ENCODE measurements at regions not wholly inside any gene's neighbourhood (a gene's known extent, or its start where the extent isn't known, plus 50 kb on each side); places are given as distances from the start of the nearest gene placed in this dataset.

DNA sequence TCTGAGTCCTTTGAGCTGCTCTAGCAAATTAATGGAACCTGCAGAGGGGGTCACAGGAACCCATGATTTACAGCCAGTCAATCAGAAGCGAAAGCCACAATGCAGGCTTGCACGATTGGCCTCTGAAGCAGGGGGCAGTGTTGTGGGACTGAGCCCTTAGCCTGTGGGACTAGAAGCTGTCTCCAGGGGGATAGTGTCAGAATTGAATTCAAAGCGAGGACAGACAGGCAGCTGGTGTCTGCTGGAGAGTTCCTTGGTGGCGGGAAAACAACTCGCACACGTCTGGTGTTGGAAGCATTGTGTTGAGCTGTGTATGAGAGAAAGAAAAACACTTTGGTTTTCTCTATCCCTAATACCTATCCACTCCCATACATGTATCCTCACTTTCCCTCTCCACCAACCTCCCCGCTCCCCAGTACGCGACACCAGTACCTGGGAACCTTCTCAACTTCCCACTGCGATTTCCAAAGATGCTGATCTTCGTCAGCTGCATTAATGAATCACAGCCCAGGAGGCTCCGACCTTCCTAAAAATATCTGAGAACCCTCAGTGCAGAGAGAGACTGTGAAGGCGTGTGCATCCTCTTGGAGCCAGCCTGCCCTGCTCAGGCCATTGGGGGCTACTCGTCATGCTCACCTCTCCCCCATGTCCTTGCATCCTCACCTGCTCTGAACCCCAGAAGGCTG lies 88.2 kb downstream of the HS1BP3 start:
- no peak for DNase-seq

DNA sequence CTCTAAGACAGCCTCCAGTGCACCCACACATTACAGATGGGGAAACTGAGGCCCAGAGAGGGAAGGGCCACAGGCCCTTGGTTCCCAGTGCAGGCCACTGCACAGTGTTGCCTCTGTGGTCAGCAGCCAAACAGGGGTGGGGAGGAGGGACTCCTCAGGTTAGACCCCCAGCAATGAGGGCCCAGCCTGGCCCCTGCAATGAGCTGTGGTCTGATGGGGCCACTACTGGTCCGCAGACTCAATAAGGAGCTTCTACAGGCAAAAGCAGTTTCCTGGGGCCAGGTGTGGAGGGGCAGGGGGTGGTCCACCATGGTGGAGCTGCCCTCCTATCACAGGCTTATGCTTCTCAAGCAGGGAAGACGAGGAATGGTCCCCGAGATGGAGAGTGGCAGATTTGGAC lies 87.6 kb downstream of the HS1BP3 start:
- no peak for DNase-seq

GRCh38 chr2:20563833-20564232 lies 87.1 kb downstream of the HS1BP3 start:
- no peak for DNase-seq

DNA sequence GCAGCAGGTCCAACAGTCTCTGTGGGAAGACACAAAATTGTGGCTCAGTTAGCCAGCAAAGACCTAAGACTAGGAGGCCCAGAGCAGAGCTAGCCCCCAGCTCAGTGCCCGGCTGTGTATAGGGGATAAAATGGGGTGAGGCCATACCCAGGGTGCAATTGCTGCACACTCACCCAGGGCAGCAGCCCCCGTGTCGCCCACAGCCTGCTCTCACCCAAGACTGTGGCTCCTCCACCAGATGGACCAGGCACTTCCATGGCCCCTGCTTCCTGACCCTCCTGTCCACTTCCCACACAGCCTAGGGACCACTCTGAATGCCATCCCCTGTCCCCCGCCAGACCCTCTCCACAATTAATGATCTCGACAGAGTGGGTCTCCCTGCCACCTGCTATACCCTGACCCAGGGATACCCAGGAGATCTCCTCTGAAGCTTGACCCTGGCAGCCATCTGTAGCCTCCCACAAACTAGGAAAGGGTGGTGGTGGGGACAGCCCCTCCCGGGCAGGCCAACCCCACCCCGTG lies 85.7 kb downstream of the HS1BP3 start:
- DNase-seq: no peak

GRCh38 chr2:20565623-20566236 lies 85.2 kb downstream of the HS1BP3 start:
- no peak for DNase-seq

GRCh38 chr2:20566331-20566730 lies 84.6 kb downstream of the HS1BP3 start:
- DNase-seq: no peak

DNA sequence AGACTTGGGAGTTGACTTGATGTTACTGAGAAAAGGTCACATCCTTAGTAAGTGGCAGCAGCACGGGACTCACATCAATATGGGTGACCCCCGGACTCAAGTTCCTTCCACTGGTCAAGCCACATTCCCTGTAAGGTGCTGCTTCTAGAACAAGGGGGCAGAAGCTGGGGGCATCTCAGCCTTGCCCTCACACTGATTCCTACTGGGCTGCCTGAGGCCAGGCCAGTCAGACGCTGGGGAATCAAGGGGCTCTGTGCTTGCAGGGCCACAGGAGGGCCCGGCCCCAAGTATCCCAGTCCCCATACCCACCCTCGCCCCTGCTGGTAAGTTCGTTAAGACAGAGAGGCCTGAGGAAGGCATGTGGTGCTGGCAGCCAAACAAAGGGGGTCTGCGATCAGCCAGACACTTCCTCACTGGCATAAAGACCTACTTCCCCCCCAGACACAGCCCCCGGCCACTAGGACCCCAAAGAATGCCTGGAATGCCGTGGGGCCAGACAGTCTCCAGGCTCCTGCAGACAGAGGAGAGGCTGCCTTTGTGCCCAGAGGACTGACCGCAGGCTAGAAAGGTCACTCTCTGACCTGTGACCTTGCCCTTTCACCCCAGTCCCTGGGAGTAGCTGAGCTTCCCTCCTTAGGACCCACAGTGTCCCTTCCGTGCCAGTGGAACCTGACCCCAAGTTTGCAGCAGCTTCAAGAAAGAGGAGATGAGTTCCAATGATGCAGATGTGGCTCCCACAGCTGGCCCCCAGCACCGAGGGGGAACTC lies 83.6 kb downstream of the HS1BP3 start:
- DNase-seq: no peak
